HS-5 (cell line): ENCODE measurements at regions not wholly inside any gene's neighbourhood (a gene's known extent, or its start where the extent isn't known, plus 50 kb on each side); places are given as distances from the start of the nearest gene placed in this dataset.

Experiments
- DNase-seq: peaks from one replicate; pipeline ENCODE4 v3.0.0-alpha.2; 2012; ENCODE audit warnings: low read depth

DNA sequence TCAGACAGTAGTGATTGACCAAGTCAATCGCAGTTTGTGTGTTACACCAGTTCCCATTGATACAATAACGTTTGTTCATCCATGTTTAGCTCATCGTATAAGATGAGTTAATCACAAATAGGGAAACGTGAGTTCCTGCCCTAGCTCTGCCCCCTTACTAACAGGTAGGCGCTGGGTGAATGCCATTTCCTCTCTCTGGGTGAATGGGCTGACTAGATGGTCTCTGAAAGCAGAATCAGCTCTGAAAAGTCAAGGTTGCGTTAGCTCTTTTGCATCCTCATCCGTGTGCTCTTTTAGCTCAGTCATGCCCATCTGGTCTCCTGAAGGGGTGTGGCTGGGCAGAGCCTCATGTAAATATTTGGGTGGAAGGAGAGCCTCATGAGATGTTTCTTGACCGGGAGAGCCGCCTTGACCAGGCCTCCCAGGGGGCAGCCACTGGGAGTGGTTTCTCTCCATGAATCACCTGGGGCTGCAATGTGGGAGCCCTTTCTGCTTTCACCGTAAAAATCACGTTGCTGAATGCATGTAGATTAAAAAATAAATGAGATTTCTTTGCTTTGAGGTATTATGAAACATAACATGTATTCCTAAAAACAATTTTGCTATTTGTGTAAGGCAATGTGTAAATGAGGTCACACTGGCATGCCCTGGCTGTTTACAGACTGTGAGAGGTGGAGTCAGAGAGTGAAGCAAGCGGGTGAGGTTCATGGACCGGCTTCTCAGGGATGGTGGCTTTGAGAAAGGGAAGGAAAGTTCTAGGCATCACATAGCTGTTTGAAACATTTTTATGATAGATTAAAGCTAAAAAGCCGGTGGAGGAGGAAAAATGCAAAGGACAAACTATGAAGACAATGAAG lies 108.4 kb upstream of the RASGRP1 start:
- DNase-seq: no peak

DNA sequence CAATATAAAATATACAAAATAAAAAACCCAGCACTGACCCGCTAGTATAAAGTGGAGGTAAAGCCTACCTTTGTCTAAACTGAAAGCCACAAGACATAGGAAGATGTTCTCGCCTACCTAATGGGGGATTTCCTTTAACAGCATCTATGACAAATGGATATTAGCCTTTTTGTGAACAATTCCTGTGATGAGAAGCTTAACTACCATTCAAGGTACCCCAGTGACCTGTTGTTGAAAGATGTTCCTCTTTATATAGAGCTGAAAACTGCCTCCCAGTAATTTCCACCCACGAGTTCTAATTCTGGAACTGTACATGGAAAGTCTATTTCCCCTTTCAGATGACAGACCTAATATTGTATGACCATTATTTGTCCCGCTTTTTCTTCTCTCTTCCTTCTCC lies 109.8 kb upstream of the RASGRP1 start:
- no peak for DNase-seq

- no peak for DNase-seq
Observed at GRCh38 chr15:38678281-38678680, 113.7 kb upstream of the RASGRP1 start.

DNA sequence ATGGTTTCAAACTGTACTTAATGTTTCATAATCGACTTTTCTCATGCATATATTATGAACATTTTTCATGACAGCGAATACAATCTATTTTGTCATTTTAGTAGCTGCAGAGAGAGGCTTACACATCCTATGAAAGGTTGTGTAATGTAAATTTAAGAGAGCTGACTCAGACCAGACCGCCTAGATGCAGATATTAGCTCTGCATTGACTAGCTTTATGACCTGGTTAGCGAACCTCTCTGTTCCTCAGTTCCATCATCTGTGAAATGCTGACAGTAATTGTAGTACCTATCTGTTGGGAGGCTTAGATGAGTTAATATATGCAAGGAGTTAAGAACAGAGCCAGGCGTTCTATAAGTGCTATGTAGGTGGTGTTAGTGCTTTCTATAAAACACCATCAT lies 116.2 kb upstream of the RASGRP1 start:
- no peak for DNase-seq

- DNase-seq: no peak
Observed at GRCh38 chr15:38682363-38682762, 117.7 kb upstream of the RASGRP1 start.

- DNase-seq: no peak
Observed at GRCh38 chr15:38682861-38683260, 118.2 kb upstream of the RASGRP1 start.

DNA sequence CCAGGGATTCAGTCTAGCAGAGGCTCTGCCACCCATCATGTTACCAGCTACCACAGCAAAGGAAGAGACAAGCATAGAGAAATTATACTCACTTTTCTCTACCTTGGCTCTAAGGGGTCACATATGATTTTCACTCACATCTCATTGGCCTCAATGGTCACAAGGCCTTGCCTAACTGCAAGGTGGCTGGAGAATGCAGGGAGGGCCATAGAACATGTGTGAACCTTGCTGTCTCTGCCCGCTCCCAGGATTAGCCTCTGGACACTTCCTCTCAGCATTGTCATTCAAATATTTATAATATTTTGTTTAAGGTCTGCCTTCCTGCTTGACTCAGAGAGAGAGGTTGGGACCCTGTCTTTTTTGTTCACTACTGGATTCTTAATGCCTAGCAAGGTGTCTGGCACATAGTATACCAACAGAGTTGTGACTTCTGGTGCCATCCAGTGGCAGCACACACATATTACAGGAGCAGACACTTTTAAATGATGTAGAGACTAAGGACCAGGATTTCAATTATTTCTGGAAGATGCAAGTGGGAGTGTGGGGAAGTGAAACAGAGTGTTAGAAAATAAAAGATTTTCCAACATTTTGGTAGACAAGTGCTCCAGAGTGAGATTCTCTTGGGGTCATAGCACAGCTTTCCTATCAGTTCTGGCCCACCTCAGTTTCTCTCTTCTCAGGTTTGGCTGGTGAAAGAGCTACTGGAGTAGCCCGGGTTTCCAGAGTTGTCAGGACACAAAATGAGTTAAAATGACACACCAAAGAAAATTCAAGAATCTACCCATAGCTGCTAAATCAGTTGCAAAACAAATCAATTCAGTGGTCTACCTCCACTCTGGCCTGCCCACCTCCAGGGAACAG lies 119.0 kb upstream of the RASGRP1 start:
- no peak for DNase-seq

- no peak for DNase-seq
Observed at GRCh38 chr15:38684440-38685010, 119.9 kb upstream of the RASGRP1 start.

DNA sequence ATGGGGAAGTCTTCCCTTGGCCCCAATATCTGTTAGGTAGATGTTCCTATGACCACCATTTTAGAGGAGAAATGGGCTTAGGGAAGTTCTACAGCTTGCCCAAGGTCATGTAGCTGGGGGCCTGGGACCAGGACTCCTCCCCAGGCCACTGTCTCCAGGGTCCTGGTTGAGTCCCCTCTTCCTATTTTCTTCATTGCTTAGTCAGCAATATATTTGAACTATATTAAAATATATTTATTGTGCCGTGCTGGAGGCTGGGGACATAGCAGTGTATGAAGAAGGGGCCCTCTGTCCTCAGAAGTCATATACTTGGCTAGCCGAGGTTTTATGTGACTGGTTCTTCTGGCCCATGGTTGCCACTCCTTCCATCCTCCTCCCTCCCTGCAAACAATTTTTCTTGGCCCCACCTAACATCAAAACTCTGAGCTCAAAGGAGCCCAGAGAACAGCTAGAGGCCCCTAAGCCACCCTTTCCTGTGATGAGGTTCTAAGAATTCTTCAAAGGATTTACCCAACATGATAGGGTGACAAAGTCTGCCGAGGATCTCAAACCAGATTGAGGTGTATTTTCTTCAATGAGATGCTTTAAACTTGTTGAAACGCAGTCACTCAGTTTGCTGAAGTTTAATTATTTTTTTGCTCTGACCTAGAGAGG lies 121.2 kb upstream of the RASGRP1 start:
- DNase-seq: no peak

DNA sequence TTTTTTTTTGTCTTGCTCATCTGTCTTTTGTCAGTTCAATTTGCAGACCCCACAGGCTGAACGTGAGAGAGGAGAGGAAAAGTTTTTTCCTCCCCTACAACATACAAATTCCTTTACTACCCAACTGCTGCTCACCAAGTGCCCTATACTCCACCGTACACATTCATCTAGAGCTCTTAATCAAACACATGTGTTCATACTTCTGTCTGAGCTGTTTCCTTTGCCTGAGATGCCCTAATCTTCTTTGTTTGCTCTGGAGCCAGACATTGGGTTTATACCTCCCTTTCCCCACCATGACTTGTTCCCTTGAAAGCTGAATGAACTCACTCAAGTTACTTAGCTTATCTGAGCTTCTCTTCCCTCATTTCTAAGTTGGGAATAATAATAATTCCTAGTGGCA lies 122.7 kb upstream of the RASGRP1 start:
- no peak for DNase-seq

DNA sequence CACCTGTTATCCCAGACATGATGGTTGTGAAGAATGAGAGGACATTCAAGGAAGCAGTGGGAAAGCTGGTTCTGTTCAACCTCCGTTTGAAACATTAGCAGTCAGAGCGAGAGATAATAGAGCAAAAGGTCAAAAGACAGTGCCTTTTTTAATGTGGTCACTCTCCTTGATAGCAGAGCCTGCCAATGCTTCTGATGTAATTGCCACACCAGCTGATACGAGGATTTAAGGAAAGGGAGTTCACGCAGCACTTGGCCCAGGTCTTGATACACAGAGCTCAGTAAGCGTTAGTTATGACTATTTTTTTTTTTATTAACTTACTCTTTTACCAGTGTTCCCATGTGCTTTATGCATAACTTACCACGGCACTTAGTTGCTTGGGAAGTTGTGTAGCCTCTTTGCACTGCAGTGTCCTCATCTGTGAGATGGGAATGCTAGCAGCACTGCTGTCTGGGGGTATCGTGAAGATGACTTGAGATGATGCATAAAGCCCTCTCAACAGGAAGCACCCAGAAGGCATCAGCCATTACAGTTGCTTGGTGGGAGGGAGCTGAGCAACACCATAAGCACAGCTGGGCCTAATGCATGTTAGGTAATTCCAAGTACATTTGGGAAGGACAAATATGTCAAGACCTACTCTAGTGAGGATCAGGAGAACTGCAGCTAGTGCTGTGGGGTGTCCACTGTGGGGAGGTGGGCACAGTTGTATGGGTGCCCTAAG lies 123.3 kb upstream of the RASGRP1 start:
- DNase-seq: no peak

DNA sequence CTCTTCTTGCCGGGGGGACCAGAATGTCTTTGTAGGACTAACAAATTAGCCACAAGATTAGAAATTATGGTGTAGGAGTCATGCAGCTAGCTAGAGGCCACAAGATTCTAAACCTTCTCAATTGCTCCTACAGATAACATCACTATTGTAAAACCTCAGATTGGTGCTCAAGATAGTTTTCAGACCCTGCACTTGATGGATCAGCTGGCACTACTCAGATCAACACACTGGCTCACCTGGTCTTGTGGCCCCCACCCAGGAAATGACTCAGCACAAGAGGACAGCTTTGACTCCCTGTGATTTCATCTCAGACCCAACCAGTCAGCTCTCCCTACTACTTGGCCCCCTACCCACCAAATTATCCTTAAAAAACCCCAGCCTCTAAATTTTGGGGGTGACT lies 124.1 kb upstream of the RASGRP1 start:
- DNase-seq: no peak

- DNase-seq: no peak
Observed at GRCh38 chr15:38689522-38689921, 124.9 kb upstream of the RASGRP1 start.

DNA sequence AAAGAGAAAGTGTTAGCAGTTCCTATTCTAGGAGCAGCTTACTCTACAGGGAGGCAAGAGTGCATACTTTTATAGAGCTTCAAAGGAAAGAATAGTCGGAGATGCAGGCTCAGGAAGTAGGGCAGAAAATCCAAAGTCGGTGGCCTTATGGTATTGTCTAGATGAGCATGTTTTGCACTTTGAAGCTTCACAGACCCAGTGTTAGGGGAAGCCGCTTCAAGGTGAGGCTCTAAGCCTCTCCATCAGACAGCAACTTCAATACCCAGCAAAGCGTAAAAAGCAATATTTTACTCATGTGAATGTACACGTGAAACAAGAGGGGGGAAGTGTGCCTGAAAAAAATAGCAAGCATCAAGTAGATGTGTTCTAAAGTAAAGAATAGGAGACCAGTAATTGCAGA lies 125.6 kb upstream of the RASGRP1 start:
- no peak for DNase-seq

DNA sequence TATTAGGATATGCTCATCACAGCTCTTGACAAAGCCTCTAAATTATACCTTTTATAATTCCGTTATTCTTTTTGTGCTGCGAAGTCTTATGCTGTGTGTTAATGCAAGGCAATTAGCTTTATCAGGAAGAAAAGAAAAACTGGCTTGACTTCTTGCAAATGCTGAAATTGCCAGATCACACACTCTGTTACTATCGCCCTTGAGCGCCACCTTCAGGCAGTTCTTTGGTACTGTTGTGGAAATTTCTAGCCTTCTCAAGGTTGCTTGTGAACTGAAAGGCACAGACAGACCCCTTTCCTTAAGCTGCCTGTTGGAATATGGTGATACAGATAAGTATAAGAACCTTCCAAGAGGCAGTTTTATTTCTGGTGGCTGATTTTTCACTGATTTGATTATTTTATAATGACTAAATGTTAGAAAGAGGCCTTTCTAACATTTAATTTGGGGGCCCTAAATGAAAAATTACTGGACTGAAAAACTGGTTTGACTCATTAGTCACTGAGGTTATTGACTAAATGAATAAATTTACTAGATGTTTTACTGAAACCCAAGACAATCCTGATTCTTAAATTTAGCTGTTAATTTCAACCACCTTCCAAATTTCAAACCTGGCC lies 126.2 kb upstream of the RASGRP1 start:
- no peak for DNase-seq

- DNase-seq: no peak
Observed at GRCh38 chr15:38691377-38691776, 126.8 kb upstream of the RASGRP1 start.

DNA sequence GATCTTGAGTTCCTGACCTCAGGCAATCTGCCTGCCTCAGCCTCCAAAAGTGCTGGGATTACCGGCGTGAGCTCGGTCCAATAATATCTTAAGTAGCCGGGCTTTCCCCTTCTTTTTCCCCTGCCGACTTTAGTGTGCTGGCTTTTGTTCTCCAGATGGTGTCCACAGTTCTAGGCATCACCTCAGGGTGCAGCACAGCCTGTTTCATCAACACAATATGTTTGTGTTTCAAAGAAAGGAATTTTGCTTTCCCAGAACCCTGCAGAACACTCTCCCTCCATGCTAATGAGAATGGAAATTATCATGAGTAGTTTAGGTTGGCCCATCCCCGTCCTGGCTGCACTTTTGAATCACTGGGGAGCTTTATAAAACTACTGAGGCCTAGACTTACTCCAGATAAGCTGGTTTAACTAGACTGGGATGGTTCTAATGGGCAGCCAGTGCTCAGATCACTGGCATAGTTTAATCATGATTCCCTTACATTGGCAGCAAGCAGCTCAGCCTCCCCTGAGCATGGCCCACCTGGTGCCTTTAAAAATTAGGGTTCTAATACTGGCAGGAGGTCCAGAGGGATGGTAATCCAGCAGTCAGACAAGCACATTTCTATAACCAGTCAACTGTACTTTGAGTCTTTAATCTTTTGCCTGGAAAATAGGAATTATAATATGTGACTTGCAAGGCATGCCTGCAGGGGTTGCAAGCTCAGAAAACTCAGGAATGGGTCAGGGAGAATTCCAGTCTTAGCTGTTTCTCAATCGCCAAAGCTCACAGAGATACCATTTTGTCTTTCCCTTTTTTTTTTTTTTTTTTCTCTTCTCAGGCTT lies 127.6 kb upstream of the RASGRP1 start:
- DNase-seq: no peak

DNA sequence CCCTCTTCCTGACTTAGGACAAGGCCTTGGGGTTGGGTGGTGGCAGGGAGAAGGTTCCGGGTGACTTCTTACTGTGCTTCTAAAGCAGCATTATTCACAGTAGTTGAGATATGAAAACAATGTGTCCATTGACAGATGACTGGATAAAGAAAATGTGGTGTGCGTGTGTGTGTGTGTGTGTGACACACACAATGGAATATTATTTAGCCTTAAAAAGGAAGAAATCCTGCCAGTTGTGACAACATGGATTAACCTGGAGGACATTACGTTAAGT lies 128.1 kb upstream of the RASGRP1 start:
- DNase-seq: no peak

DNA sequence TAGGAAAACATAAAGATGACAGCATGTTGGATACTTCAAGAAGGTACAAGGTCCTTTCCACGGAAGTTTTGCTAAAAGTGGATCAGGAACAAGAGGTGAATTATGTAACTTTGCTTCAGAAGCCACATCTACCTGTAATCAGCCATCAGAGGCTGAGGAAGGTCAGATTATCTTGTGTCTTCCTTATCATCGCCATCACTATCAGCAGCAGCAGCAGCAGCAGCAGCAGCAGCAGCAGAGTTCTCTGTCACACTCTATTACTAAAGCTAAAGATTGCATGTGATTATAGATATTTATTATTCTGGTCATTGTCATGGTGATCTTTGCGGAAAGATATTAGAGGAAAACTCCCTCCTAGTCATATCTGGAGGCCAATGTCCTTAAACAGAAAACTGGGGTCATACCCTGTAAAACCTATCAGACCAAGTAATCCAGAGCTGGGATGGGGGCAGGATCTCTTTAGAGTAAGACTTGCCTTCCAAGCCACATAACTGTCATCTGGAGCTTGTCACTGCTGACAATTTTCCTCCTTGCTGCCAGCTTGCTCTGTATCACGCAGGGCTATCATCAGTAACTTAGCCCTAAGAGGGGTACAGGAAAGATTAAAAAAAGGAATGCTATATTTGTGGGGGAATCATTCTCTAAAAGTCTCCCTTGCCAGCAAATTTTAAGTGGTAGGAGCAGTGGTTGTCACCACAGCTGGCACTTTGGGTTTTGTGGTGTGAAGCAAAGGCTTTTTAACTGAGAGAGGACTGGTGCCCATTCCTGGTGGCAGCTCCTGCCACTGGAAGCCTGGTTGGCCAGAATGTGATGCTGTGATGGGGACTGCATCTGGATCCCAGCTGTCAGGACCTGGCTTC lies 130.9 kb upstream of the RASGRP1 start:
- no peak for DNase-seq
